GM18499 (cell line): ENCODE measurements at regions not wholly inside any gene's neighbourhood (a gene's known extent, or its start where the extent isn't known, plus 50 kb on each side); places are given as distances from the start of the nearest gene placed in this dataset.
"Not testable (repeated sequence)": the region's sequence is repeated elsewhere in the genome, so short reads cannot be mapped to it uniquely, and the experiment has no call there.

ENCODE experiments used
- ATAC-seq: cut with Tn5 transposase; IDR thresholded peaks from one replicate; pipeline ENCODE4 v1.9.1; 2021; ENCODE audit warnings: moderate number of reproducible peaks; ENCODE audit not compliant: insufficient read depth, unreplicated experiment

DNA sequence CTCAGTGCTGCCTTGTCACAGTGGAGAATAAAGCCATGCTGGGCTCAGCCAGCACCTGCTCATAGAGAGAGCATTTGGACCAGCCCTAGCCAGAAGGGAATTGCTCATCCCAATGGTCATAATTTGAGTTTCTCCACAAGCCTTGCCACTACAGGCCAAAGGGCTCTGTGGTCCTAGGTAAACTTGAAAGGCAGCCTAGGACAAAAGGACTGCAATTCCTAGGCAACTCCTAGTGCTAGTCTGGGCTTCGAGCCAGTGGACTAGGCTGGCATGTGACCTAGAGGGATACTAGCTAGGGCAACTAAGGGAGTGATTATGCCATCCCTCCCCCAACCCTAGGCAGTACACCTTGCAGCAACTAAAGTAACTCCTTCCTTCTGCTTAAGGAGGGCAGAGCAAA, 516.2 kb downstream of the BCKDHB start:
- no peak for ATAC-seq

DNA sequence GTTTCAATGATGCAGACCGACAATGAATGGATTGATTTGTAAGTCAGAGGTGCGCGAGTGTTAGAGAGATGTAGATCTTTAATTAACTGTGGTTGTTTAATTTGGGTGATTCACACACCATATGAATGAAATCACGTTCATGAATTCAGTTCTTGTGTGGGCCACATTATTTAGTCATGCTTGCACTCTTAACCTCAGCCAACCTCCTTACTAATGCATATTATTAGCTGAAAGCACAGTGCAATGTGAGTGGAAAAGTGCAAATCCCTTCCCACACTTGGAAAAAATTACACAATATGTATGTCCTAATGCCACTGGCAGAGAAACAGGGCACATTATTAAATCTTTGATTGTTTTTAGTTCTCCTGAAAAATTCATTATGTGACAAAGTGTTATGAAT, 512.5 kb downstream of the BCKDHB start:
- ATAC-seq: no peak

DNA sequence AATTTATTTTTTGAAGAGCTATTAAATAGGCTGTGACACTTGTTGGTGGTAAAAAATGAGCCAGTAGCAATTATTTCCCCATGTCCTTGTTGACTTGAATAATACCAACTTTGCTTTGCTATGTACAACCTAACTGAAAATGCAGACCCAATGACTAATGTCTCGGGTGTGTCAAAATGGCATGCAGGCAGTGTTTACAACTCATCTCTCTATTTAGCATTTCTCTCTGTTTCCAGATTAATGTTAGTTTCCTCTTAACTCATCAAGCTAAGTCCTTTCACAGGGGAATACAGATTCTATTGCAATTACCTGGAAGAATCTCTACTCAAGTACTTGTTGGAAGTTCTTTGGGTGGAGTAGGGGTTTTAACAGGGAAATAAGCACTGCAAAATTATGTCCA, 504.4 kb downstream of the BCKDHB start:
- ATAC-seq: no peak

DNA sequence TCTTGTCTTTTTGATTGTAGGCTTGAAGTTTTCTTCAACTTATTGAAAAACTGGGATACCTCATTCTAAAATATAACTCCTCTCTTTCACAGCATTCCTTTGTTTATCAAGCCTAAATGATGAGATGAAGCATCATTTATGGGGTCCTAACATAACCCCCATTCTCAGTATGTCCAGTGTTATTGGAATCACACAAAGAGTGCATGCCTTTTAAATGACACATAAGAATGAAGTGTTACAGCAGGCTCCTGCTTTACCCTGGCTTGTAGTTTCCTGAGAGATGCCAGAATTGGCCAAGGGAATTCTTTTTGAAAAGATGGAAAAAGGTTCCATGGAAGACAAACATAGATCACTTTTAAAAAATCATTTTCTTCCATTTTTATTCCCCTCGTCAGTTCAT, 502.4 kb downstream of the BCKDHB start:
- no peak for ATAC-seq

DNA sequence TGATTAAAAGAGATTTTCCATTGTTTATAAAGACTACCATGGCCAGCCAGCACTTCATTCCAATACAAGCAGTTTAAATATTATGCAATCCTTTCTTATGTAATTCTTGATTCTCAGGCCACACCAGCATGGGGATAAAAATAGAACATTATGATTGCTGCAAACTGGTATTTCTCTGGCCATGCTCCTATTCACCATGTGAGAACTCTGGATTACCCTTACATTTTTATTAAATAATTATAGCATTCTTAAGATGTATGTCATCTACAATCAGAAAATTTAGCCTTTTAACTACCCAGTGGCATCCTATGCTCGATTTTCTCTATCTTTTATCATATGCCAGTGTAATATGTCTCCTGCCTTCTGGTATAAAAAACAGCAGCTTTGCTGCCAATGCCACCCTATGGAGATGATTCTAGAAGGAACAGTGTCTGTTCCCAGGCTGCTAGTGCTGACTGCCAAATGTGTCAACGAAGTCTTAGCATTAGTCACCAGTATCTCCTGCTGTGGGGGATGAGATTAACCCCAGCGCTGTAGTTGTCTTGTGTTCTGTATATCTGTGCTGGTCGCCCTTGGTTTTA, 501.4 kb downstream of the BCKDHB start:
- no peak for ATAC-seq

DNA sequence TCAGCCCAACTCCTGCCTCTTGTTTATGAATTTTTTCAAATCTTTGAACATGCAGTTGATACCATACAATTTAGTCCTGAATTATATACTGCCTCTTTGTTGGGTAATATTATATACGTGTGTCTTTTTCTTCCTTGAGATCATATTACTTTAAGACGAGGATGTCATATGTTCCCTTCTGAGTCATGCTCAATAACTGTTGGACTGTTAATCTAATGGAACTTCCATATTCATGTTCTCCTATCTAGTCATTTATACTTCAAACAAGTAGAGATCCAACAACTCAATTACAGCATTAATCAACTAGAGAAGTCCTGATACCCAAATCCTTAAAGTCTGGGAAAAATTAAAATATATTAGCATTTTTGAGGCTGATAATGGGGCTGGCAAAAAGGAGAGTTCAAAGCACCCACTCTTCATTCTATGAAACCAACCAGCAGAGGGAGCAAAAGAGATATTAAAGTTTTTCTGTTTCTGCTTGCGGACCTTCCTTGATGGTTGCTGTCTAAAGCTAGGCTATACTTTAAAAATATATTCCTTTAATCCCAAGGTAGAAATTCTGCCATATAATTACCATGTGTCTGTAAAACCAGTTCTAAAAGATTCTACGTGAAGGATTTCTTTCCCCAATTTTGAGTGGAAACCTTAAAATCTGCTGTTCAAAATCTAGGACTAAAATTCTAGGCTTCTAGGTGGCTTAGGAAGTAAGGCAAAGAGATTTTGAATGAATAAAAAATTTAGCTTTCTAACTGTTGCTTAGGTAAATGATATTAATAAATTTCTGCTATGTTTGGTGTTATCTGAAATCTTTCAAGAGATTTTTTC, 498.9 kb downstream of the BCKDHB start:
- ATAC-seq: peak; percentile 59

DNA sequence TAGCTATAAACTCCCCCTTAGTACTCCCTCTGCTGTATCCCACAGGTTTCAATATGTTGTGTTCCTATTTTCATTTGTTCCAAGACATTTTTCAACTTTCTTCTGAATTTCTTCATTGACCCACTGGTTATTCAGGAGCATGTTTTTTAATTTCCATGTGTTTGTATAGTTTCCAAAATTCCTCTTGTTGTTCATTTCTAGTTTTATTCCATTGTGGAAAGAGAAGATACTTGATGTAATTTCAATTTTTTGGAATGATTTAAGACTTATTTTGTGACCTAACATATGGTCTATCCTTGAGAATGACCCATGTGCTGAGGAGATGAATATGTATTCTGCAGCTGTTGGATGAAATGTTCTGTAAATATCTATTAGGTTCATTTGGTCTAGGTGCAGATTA, 497.2 kb downstream of the BCKDHB start:
- ATAC-seq: no peak

DNA sequence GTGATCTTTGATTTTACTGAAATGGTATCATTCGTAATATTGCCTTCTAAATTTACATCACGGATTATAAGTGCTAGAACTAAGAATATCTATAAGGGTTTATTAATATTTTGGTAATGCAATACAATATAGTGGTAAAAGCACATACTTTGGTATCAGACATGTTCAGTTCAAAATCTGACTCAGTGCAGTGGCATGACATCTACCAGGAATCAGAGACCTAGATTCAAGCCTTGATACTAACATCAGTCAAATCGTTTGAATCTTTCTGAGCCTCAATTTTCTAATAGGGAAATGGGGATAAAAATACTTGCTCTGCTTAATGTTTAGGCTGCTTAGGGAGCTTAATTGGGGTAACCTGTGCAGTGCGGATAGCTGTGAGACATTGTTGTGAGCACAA, 488.0 kb downstream of the BCKDHB start:
- no peak for ATAC-seq

DNA sequence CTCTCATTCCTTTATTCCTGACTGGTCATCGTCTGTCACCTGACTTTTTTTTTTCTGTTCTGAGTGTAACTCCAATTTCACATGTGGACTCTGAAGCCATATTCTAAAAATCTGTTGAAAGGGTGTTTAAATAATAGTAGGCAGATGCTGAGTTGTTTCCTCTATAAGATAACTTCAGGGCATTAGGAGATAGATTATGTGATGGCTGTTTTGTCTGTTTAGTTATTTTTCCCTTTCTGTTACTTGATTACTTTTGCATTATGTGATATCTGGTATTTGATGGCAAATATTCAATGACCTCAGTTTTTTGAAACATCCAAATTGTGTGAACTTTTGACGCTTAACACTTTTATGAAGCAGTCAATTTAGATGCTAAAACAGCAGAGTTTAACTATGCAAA, 486.0 kb downstream of the BCKDHB start:
- no peak for ATAC-seq

DNA sequence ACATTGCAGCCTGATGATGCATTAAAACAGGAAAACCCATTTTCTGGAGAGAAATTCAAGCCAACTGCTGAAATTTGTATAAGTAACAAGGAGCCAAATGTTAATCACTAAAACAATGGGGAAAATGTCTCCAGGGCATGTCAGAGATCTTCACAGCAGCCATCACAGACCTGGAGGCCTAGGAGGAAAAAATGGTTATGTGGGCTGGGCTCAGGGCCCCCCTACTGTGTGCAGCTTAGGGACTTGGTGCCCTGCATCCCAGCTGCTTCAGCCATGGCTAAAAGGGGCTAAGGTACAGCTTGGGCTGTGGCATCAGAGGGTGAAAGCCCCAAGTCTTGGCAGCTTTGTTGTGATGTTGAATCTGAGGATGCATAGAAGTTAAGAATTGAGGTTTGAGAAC, 479.8 kb downstream of the BCKDHB start:
- ATAC-seq: no peak

DNA sequence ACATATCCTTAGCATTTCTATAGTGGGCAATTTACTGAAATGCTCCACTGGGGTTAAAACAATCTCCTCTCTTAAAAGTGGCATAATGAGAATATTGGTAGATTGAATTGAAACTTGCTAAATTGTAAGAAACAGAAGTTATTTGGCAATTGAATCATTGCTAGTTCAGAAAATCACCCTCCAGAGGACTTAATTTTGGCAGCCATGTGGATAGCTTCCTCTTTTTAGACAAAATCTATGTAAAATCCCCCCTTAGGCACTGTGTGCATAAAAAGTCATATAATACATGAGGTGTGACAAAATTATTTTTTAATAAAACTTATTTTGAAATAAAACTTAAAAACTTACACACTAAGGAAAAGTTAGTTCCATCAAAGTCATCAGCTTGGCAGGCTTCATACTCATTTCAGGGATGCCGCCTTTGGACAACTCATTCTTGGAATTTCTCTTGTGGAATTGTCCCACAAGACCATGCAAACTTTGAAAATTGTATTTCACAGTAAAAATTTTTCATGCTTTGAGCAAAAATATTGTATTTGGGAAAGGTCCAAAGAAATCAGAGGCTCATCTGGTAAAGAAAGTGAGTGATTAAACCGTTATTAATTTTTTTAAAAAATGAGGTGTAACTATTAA, 473.0 kb downstream of the BCKDHB start:
- no peak for ATAC-seq

DNA sequence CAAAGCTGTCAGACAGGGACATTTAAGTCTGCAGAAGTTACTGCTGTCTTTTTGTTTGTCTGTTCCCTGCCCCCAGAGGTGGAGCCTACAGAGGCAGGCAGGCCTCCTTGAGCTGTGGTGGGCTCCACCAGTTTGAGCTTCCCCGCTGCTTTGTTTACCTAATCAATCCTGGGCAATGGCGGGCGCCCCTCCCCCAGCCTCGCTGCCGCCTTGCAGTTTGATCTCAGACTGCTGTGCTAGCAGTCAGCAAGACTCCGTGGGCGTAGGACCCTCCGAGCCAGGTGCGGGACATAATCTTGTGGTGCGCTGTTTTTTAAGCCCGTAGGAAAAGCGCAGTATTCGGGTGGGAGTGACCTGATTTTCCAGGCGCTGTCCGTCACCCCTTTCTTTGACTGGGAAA, 466.8 kb downstream of the BCKDHB start:
- ATAC-seq: not testable (repeated sequence)

DNA sequence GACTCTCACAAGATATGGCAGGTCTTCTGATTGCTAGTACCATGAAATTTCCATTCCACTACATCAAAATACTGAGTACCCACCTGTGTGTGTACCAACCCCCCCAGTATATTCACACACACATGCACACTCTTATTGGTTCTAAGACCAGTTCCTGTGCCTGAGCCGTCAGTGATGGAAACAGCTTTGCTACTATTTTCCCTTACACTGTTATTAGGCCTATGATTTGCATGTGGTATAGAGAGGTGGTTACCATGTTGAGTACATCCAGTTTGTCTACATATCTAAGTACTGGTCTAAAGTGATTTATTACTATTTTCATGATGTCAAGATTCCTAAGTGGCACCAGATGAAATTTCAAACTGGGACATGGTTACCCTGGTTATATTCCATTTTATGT, 459.9 kb downstream of the BCKDHB start:
- no peak for ATAC-seq

DNA sequence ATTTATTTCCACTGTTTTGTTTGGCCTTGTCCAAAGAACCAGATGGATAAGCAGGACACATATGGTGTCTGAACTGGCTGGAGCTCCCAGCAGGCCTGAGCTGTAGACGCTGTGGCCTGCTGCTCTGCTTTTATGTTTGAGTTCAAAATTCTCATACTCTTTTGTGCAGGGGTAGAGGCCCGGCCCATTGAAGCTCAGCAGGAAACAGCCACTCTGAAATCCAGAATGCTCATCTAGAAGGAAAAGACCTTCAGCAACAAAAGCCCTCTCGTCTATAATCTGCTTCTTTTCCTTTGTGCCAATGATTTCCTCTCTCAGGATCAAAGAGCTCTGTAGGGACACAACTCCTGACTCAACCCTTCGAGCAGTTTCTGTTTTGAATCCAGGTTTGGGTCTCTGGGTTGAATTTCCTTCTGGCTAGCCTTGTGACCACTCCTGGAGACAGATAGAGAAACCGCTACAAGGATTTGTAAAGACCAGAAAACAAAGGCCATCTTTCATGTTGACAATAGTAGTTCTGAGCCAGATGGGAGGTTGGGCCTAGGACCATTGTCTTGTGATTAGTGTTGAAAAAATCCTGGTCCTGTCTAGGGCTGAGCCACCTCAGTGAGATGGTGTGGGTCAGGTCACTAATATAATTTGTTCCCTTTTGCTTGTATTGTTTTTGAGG, 446.7 kb downstream of the BCKDHB start:
- ATAC-seq: no peak

DNA sequence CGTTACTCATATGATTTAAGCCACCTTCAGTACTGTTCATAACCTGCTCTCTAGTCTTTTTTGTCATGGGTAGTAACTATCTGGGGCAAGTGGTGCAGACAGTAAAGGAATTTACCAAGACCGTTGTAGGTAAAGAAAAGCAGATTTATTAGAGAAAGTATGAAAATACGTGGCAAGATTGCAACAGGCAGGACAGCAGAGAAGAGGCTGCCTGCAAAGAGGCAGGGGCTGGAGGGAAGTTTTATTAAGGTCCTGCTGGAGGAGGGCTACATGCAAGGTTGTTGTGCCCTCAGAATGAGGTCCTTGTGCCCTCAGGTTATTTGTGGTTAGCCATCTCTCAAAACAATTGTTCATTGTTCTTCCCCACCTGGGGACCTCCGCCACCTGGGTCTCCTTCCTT, 444.3 kb downstream of the BCKDHB start:
- ATAC-seq: no peak

DNA sequence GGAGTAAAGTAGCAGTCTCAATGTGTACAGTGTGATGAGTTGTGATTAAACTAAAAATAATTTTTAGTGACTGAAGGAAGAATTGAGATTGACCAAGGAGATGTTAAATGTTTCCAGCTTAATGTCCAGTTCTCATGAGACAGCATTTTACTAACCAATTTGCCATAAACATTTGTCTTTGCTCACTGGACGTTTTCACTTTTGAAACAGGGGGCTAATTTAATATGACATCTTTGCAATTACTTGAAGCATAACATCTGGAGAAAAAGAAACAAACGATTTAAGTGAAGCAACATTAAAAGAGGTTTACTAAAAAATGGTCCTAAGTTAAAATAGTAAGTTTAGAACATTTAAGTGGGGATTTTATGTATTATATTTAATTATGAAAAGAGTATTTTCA, 443.8 kb downstream of the BCKDHB start:
- ATAC-seq: no peak

DNA sequence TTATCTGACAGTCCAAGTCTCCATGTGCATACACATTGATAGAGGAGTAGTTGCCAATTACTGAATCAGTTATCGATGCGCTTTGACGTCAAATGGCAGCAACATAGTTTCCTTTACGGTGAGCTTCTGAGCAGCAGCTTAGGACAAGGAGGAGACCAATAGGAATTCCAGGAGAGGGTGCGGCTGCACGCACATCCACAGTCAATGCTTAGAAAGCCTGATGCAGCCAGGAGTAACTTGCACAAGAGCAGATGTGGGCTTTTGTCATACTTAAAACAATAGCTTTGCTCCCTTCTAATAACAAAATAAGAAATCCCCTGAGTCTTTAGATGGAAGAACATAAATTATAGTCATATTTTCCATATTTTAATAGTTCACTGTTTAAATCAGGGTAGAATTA, 442.1 kb downstream of the BCKDHB start:
- ATAC-seq: no peak

DNA sequence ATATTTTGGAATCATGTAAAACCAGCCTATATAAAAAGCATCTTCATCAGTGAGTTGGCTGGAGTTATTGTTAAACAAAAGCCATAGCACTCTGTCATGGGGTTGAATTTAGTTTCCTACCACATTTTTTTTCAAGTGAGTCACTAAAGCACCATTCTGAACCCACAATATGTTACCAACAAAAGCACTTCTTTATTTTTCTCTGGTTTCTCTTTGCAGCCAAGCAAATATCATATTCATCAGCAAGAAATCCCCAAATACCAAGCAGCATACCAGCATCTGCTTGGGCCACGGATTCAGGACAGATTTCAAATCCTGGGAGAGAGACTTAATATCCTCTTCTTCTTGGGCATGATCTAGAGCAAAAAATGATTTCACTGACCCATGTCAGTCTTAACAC, 441.4 kb downstream of the BCKDHB start:
- peak; percentile 45 for ATAC-seq

DNA sequence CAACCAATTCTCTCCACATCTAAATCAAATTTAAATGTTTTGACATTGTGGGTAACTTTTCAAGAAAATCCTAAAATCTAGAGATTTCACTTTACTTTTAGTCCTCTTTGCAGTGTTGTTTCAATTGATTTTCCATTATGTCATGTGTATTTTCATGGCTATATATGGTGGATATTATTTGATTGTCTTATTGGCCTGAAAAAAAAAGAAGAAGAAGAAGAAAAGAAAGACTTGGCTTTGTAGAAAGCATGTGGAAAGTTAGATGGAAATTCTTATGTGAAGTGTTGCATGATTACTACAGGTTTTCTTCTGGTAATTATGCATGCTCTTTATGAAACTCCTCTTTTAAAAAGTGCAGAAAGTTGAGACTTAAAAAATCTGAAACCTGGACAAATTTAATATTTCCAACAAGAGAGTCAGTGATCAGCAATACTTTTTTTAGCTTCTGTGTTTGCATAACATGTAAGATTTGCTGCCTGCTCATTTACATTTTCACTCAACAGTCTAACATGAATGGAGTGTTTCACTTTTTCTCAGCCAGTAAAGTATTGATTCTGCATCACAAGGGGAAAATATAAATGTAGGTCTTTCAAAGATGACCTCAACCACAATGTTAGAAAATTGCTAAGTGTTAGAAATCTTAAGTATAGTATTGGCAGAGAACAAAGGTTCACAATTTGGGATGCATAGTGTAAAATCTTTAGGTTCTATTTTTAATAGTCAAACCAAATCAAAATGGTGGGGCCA, 438.7 kb downstream of the BCKDHB start:
- no peak for ATAC-seq

DNA sequence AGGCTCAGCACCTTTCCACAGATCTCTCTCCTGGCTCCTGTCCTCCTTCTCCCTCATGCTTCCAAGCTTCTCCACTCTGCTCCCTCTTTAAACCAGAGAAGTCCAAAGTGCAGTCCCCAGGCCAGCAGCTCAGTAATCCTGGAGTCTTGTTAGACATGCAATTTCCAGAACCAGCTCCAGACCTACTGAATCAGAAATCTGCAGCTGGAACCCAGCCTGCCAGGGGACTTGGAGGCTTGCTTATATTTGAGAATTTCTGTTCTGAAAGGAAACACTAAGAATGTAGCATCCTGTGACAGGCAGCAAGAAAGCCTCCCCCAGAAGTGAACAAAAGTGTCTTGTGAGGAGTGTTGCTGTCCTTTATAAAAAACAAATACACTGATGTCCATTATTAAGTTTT, 438.1 kb downstream of the BCKDHB start:
- no peak for ATAC-seq
